Hematopoietic multipotent progenitor cell treated with erythropoietin and hydrocortisone succinate and interleukin-3 and kit ligand, for 15 days (in vitro differentiated cells): ENCODE measurements at regions not wholly inside any gene's neighbourhood (a gene's known extent, or its start where the extent isn't known, plus 50 kb on each side); places are given as distances from the start of the nearest gene placed in this dataset.

Experiments used
- DNase-seq: peaks from one replicate; pipeline ENCODE4 v3.0.0-alpha.2; 2015; ENCODE audit warnings: low spot score

DNA sequence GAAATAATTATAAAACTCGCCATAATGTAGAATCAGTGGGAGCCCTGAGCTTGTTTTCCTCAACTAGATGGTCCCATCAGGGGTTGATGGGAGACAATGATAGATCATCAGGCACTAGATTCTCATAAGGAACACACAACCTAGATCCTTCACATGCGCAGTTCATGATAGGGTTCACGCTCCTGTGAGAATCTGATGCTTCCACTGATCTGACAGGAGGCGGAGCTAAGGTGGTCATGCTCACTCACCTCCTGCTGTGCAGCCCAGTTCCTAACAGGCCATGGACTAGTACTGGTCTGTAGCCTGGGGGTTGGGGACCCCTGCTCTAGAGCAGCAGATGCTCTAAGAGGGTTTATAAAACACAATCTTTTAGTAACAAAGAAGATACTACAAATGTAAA is 183.6 kb downstream of the ANXA2 start:
- no peak for DNase-seq

DNA sequence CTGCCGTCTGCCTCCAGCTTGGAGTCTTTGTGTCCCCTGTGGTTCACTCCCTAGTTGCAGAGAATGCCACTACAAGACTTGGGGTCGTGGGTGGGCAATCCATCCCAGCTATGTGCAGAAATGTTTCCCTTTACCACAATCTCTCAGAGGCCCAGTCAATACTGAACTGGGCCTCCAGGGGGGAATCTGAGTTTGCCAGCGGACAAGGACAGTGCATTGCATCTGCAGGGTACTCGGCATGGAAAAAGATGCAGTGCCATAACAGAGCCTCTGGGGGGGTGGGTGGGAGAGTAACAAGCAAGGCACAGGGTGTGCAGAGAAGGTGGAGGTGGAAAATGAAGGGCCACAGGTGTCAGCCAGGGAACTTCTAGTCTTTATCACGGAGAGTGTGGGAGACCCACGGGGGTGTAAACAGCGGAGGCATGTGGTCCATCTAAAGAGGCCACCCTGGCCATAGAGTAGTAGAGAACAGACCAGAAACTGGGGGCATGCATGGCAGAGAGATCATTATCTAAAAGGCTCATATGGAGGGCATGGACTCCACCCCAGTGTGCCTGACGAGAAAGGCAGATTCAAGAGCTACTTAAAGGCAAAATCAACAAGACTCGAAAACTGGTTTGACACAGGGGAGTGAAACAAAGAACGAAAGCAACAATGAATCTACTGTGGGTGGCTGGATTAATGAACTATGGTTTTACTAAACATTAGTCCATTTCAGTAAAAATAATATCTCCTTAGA is 182.4 kb downstream of the ANXA2 start:
- DNase-seq, result no peak

GRCh38 chr15:60217161-60217560 is 180.6 kb downstream of the ANXA2 start:
- DNase-seq, result no peak

- DNase-seq, result no peak
These were observed 179.5 kb downstream of the ANXA2 start for GRCh38 chr15:60218256-60218655.

GRCh38 chr15:60219866-60220265 is 177.9 kb downstream of the ANXA2 start:
- no peak for DNase-seq

- DNase-seq, result no peak
These were observed 176.4 kb downstream of the ANXA2 start for GRCh38 chr15:60221356-60221755.

DNA sequence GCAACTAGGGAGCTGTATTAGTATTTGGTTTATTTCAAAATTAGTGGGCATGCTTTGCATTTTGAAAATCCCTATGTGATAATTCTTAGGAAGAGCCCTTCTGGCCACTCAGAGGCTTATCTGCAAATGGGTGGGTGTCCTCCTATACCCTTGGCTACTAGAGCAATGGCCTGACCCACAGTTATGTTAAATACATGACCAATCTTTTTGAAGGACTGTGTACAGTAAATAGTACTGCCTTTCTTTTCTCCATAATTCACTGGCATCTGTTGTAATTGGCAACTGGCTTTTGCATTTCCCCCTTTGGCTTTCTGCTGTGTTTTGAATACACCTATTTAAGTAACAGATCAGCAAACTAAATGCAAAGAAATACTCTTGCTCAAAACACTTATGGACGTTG is 175.4 kb downstream of the ANXA2 start:
- no peak for DNase-seq

GRCh38 chr15:60223176-60223575 is 174.6 kb downstream of the ANXA2 start:
- DNase-seq, result no peak

DNA sequence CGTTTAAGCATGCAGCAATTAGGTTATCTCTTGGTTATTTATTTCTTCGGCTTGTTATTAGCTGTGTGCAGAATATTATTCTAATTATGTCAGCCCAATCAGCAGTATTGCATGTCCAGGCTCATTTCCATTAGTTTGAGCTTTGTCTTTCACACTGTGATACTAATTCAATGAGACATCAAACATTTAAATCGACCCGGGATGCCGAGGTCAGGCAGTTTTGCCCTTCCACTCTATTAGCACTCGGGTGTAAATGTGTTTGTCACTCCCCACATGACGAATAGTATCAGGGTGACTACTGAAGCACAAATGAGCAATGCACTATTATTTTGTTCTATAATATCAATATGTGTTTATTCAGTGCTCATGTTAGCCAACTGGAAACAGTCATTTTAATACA is 170.9 kb downstream of the ANXA2 start:
- no peak for DNase-seq

DNA sequence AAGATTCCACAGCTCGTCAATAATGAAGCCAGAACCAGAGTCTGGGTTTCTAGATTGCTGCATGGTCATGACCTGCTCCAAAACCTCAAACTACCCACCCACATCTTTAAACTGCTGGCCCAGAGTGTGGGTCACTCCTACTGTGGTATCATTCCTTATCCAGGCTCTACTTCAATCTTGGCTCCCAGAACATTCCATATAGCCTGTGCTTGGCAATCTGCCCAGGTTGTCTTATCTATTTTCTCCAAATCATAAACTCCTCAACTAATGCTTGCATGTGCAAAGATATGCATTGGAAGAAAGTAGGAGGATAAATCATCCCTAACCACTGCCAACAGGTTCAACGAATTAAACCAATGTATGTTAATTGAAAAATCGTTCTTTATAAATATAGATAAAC is 169.7 kb downstream of the ANXA2 start:
- DNase-seq, result no peak

GRCh38 chr15:60228619-60229018 is 169.2 kb downstream of the ANXA2 start:
- DNase-seq, result no peak

DNA sequence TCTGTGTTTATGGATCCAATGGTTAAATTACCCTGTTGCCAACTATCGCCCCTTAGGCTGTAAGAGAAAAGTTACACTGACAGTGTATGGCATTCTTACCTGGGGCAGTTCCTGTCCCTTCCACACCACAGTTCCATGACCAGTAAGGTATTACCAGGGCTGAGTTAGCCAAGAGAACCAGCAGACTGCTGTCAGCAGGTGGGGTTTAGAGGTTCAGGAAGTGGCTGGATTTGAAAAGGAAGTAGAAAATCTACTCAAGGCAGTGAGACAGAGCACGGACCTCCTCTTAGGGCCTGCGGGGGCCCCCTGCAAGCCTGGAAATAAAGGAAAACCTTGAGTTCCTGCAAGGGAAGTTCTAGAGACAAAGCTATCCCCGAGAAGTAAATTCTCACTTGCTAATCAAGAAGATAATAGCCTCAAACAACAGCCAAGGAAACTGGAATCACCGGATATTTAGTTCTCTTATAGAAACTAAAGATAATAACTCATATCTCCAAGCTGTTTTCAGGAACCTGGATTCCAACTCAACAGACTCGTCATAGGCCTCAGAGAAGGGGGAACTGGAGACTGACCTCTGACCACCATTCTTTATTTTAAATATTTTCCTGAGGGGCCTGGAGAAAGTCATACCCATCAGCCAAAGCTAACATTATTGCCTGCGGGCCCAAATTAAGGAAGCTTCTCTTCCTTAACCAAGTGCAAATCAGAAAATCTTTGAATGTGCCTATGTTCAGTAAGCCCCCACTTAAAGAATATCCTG is 161.7 kb downstream of the ANXA2 start:
- DNase-seq, result no peak

DNA sequence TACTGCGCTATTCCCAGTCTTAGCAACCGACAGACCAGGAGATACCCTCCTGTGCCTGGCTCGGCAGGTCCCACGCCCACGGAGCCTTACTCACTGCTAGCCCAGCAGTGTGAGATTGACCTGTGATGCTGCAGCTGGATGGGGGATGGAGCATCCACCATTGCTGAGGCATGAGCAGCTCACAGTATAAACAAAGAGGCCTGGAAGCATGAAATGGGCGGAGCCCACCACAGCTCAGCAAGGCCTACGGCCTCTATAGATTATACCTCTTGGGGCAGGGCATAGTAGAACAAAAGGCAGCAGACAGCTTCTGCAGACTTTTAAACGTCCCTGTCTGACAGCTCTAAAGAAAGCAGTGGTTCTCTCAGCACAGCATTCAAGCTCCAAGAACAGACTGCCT is 160.3 kb downstream of the ANXA2 start:
- no peak for DNase-seq

- DNase-seq, result no peak
These were observed 154.0 kb downstream of the ANXA2 start for GRCh38 chr15:60243769-60244168.

GRCh38 chr15:60244813-60245212 is 153.0 kb downstream of the ANXA2 start:
- no peak for DNase-seq

DNA sequence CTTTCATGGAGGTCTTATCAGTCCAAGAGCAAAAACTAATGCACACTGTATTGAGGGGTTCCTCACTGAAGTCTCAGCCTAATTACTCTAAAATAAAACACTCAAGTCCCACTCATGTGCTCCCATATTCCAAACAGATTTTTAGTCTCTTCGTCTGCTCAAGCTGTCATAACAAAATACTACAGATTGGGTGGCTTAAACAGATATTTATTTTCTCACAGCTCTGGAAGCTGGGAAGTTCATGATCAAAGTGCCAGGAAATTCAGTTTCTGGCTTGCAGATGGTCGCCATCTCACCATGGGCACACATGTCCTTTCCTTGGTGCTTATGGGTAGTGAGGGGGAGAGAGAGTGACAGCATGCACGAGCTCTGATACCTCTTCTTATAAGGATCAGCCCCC is 147.5 kb downstream of the ANXA2 start:
- no peak for DNase-seq

DNA sequence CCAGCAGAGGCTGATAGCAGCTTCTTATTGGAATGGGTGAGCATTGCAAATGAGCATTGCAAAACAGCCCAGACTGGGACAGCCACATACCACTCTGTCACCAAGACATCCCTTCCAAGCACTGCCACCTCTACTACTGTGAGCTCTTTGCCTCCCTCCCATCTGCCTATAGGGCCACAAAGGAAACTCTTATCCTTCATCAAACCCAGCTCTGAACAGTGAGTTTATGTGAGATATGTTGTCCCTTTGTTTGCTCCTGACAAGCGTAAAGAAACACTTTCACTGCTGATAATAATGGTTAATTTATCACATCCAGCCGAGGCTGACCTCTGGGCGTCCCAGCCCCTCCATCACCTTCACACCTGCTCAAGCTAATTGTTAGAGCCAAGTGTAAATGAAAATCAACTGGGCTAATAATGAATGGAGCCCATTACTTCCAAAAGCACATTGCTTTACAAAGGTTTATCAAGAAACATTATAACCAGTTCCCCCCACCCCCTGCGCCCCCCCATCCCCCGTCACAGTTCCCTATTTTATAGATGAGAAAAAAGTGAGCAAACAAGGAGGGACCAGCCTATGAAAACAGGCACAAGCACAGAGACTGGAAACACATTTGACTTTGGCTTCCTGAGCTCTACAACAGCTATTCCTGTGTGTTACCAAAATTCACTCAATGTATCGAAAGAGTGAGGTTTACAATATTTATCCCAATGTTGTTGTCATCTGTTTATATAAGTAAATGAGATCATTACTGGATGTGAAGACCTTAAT is 146.3 kb downstream of the ANXA2 start:
- DNase-seq, result no peak

DNA sequence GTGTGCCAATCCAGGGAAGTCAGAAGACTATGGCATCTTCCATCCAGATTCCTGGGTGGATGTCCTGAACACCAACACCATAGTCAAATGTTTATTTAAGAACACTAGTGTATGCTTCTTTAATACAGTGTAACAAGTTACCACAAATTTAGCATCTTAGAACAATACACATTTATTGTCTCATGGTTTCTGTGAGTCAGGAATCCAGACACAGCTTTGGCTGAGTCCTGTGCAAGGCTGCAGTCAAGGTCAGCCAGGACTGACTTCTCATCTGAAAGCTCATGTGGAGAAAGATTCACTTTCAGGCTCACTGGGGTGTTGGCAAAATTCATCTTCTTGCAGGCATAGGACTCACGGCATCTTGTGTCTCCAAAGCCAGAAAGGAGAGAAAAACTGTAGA is 143.4 kb downstream of the ANXA2 start:
- no peak for DNase-seq

DNA sequence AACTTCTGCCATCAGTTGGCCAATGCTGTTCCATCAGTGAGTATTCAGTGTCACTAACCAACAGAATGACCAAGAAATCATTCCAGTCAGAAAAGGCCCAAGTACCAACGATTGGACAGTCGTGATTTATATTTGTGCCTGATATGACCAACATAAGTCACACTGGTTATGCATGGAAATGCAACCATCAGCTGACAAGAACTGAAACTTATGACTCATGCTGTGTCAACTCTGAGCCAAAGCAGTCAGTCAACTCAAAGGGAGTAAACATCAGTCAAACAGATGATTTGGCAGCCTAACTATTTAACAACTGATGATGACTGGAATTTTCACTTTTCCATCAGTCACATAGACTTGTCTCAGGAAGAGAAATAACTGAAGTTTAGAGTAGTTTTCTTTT is 142.4 kb downstream of the ANXA2 start:
- no peak for DNase-seq

DNA sequence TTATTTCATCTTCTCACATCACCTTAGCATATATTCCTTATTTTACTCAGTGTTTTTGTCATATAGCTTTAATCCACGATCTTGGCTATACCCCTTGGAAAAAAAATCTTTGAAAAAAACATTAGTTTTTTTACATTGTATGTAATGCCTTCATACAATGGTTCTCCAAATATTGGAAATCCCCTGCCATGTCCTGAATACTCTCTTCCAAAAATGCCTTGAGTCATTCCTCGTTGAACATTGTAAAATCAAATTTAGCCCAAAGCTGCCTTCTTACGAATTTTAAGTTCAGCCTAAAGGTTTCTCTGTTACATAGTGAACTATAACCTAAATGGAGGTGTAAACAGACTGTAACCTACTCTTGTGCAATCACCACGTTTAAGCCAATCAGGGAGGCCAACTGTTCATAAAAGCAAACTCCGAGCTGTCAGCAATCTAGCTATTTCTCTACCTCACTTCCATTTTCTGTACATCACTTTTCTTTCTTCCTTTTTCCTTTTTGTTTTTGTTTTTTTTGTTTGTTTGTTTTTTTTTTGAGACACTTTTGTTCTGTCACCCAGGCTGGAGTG is 140.1 kb downstream of the ANXA2 start:
- DNase-seq, result no peak

- DNase-seq, result no peak
These were observed 138.3 kb downstream of the ANXA2 start for GRCh38 chr15:60259469-60259868.

- no peak for DNase-seq
These were observed 133.7 kb downstream of the ANXA2 start for GRCh38 chr15:60264088-60264487.

- no peak for DNase-seq
These were observed 133.2 kb downstream of the ANXA2 start for GRCh38 chr15:60264566-60264965.
